Stimulated activated CD8-positive, alpha-beta memory T cell treated with anti-CD3 and anti-CD28 coated beads, Interleukin-15, amount 100 ng/mL, for 4 hours (primary cell): ENCODE measurements at regions not wholly inside any gene's neighbourhood (a gene's known extent, or its start where the extent isn't known, plus 50 kb on each side); places are given as distances from the start of the nearest gene placed in this dataset.
"Not testable (repeated sequence)": the region's sequence is repeated elsewhere in the genome, so short reads cannot be mapped to it uniquely, and the experiment has no call there.

Experiments
- DNase-seq, 2 donors: peaks; one replicate each; pipeline ENCODE4 v3.0.0-alpha.2; 2020; ENCODE audit warnings: low read depth in 2 of 2

GRCh38 chr10:124244256-124244877, 151.0 kb upstream of the CHST15 start:
- no peak for DNase-seq

DNA sequence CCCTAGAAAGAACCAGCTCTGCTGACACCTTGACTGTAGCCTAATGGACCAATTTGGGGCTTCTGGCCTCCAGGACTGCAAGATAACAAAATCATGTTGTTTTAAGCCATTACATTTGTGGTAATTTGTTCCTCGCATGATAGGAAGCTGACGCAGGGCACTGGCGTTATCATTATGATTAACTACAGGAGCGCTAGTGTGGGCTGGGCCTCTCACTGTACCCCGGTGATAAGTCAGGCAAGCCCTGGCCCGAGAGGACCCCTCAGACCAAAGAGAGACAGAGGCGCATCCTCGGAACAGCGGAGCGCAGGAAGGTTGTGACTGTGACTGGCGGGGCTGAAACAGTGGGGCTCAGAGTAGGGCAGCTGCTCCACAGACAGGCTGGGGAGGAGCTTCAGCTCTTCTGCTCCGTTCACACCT, 150.3 kb upstream of the CHST15 start:
- DNase-seq: no peak

DNA sequence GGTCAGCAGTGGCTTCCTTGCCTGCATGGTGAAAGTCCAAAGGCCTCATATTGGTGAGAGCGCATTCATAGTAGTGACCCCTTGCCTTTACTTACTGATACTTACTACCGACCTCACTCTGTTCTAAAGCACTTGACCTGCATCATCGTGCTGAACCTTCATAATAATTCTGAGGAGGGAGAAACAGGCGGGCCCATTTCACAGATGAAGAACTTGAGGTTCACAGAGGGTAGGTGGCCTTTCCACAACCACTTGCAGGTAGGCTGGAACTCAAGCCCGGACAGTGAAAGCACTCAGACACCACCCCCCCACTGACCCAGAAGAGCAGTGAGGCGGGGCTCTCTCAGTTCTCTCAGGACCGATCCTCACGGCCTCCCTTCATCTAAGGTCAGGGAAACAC, 149.4 kb upstream of the CHST15 start:
- DNase-seq: no peak

DNA sequence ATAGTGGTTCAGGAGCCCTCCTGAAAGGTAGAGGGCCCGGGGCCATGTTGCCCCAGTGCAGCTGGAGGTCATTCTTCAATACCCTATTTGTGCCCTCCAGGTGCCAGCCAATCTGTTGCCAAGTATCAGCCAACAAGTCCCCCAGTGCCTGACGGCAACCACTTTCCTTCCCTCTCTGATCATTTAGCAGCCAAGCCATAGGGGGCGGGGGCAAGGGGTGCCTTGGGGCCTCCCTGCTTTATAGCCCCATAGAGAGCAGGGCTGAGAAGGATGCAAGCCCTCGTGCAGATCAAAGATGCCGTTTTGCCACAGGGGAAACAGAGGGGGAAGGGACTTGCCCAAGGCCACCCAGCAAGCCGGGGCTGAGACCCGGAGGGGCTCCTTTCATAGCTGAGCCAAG, 149.0 kb upstream of the CHST15 start:
- no peak for DNase-seq

DNA sequence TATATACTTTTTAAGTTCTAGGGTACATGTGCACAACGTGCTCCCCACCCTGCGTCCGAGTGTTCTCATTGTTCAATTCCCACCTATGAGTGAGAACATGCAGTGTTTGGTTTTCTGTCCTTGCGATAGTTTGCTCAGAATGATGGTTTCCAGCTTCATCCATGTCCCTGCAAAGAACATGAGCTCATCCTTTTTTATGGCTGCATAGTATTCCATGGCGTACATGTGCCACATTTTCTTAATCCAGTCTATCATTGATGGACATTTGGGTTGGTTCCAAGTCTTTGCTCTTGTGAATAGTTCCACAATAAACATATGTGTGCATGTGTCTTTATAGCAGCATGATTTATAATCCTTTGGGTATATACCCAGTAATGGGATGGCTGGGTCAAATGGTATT, 148.1 kb upstream of the CHST15 start:
- not testable (repeated sequence) for DNase-seq

GRCh38 chr10:124240839-124241291, 147.5 kb upstream of the CHST15 start:
- DNase-seq: no peak

GRCh38 chr10:124239696-124240095, 146.3 kb upstream of the CHST15 start:
- no peak for DNase-seq

DNA sequence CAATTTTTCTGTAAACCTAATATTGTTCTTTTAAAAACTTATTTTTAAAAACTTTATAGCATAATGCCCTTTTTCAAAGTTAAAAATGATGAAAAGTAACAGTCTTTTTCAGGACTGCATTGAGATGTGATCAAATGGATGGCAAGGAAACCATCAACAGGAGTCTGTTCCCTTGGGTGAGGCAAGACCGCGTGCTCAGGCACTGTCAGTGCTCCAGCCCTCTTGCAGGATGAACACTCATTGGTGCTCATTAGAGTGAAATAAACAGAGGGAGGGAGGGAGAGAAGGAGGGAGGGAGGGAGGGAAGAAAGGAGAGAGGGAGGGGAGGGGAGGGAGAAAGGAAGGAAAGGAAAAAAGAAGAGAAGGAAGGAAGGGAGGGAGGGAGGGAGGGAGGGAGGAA, 145.7 kb upstream of the CHST15 start:
- no peak for DNase-seq

- no peak for DNase-seq
Observed at GRCh38 chr10:124238367-124238766, 145.0 kb upstream of the CHST15 start.

- no peak for DNase-seq
Observed at GRCh38 chr10:124237282-124237961, 144.0 kb upstream of the CHST15 start.

- no peak for DNase-seq
Observed at GRCh38 chr10:124236816-124237215, 143.4 kb upstream of the CHST15 start.

- no peak for DNase-seq
Observed at GRCh38 chr10:124236136-124236535, 142.7 kb upstream of the CHST15 start.

- DNase-seq: no peak
Observed at GRCh38 chr10:124235232-124235631, 141.8 kb upstream of the CHST15 start.

GRCh38 chr10:124233546-124234138, 140.2 kb upstream of the CHST15 start:
- no peak for DNase-seq

DNA sequence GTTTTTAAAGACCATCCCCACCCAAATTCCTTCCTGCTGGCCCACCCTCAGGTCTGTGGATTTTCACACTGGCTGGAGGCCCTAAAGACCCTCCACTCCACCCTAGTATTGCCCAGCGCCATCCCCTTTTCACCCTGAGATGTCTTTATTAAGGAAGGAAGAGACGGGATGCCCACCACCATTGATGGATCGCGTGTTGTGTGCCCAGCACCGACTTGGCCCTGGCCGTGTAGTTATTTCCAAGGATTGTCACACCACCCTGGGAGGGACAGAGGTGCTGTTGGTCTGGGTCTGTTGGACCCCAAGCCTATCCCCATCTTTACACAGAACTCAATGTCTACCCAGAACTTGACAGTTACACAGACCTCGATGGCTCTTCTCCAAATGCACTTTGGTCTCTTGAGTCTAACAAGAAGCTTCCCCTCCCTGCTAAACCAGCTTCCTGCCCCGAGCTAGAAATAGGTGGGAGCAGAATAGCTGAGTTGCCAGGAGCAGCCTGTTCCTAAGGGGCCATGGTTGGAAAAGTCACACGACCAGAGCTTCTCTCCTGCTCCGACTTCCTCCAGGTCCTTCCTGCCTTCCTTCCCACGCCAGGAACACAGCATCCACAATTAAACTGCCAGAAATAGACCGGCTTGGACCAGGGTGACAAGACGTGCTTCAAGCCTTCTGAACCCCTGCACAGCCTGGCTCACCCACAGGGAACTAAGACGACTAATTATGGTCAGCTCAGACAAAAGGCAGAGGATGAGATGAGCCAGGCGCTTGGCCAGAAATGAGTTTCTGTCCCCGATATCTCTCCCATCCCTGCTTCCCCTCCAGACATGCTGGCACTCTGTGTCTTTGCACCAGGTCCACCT, 139.5 kb upstream of the CHST15 start:
- no peak for DNase-seq

GRCh38 chr10:124231168-124232155, 138.1 kb upstream of the CHST15 start:
- DNase-seq: no peak

DNA sequence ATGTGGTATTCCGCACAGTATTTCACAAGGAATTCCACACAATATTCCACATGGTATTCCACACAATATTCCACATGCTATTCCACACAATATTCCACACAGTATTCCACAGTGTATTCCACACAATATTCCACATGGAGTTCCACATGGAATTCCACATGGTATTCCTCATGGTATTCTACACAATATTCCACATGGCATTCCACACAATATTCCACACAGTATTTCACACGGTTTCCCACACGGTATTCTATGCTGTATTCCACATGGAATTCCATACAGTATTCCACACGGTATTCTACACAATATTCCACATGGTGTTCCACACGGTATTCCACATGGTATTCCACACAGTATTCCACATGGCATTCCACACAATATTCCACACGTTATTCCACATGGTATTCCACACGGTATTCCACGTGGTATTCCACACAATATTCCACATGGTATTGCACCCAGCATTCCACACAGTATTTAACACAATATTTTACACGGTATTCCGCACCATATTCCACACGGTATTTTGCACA, 137.3 kb upstream of the CHST15 start:
- DNase-seq: no peak

DNA sequence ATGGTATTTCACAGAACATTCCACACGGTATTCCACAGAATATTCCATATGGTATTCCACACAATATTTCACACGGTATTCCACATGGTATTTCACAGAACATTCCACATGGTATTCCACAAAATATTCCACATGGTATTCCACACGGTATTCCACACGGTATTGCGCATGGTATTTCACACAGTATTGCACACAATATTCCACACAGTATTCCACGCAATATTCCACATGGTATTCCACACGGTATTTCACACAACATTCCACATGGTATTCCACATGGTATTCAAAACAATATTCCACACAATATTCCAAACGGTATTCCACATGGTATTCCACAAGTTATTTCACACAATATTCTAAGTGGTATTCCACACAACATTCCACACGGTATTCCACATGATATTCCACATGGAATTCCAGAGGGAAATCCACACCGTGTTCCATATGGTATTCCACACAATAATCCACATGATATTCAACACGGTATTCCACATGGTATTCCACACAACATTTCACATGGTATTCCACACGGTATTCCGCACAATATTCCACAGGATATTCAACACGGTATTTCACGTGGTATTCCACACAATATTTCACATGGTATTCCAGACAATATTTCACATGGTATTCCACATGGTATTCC, 136.7 kb upstream of the CHST15 start:
- no peak for DNase-seq

DNA sequence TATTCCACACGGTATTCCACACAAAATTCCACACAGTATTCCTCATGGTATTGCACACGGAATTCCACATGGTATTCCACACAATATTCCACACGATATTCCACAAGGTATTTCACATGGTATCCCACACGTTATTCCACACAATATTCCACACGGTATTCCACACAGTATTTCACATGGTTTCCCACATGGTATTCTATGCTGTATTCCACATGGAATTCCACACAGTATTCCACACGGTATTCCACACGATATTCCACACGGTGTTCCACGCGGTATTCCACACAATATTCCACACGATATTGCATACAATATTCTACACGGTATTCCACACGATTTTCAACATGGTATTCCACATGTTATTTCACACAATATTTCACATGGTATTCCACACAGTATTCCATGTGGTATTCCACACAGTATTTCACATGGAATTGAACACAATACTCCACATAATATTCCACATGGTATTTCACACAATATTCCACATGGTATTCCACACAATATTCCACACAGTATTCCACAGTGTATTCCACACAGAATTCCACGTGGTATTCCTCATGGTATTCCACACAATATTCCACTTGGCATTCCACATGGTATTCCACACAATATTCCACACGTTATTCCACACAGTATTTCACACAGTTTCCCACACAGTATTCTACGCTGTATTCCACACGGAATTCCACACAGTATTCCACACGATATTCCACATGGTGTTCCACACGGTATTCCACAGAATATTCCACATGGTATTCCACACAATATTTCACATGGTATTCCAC, 136.0 kb upstream of the CHST15 start:
- DNase-seq: no peak
